ENCODE measurements at regions not wholly inside any gene's neighbourhood (a gene's known extent, or its start where the extent isn't known, plus 50 kb on each side); places are given as distances from the start of the nearest gene placed in this dataset.

DNA sequence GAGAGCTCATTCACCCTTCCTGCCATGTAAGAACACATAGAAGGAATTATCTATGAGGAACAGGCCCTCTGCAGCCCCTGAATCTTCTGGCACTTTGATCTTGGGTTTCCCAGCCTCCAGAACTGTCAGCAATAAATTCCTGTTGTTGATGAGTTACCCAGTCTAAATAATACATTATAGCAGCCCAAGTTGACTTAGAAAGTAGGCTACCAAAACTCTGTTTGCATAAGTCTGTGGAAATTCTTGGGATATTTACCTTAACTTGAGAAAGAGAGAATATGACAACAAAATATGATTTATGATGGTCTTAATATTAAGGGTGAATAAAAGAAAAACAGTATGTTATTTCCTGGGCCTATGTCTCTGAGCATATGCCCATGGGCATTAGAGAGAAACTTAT lies 433.0 kb upstream of the LMO3 start:
- TF ChIP-seq, protein P1, sequence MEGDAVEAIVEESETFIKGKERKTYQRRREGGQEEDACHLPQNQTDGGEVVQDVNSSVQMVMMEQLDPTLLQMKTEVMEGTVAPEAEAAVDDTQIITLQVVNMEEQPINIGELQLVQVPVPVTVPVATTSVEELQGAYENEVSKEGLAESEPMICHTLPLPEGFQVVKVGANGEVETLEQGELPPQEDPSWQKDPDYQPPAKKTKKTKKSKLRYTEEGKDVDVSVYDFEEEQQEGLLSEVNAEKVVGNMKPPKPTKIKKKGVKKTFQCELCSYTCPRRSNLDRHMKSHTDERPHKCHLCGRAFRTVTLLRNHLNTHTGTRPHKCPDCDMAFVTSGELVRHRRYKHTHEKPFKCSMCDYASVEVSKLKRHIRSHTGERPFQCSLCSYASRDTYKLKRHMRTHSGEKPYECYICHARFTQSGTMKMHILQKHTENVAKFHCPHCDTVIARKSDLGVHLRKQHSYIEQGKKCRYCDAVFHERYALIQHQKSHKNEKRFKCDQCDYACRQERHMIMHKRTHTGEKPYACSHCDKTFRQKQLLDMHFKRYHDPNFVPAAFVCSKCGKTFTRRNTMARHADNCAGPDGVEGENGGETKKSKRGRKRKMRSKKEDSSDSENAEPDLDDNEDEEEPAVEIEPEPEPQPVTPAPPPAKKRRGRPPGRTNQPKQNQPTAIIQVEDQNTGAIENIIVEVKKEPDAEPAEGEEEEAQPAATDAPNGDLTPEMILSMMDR (IDR thresholded peaks at IDR 0.05), result no peak
- TF ChIP-seq POLR2A (IDR thresholded peaks at IDR 0.05; ENCODE audit: low read depth) (no peak), POLR2AphosphoS5 (IDR thresholded peaks at IDR 0.05) (no peak), EP300 (IDR thresholded peaks at IDR 0.05) (no peak)
